ENCODE measurements at regions not wholly inside any gene's neighbourhood (a gene's known extent, or its start where the extent isn't known, plus 50 kb on each side); places are given as distances from the start of the nearest gene placed in this dataset.
"Not testable (repeated sequence)": the region's sequence is repeated elsewhere in the genome, so short reads cannot be mapped to it uniquely, and the experiment has no call there.

DNA sequence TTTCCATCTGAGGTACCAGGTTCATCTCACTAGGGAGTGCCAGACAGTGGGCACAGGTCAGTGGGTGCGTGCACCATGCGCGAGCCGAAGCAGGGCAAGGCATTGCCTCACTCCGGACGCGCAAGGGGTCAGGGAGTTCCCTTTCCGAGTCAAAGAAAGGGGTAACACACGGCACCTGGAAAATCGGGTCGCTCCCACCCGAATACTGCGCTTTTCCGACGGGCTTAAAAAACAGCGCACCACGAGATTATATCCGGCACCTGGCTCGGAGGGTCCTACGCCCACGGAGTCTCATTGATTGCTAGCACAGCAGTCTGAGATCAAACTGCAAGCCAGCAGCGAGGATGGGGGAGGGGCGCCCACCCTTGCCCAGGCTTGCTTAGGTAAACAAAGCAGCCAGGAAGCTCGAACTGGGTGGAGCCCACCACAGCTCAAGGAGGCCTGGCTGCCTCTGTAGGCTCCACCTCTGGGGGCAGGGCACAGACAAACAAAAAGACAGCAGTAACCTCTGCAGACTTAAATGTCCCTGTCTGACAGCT is 242.5 kb downstream of the CYLC2 start:
- not testable (repeated sequence) for DNase-seq (ENCODE audit: low read depth in 4 of 4, low spot score in 3 of 4)

DNA sequence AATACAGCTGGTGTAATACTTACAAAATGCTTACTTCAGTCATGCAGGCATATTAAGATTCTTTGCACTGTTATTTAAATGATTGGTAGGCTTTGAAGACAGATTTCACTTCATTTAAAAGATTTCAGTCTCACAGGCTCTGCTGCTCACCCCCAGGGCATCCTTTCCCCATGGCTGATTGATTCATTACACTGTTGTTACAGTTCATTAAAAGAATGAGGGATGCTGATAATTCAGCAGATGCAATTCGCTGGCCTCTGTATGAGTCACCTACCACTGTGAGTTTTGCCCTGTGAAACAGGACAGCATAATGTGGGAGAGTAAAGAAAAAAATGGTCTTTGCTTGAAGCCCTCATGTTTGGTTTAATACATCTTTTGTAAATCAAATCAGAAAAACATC is 246.9 kb downstream of the CYLC2 start:
- DNase-seq (ENCODE audit: low read depth in 4 of 4, low spot score in 3 of 4), result no peak

DNA sequence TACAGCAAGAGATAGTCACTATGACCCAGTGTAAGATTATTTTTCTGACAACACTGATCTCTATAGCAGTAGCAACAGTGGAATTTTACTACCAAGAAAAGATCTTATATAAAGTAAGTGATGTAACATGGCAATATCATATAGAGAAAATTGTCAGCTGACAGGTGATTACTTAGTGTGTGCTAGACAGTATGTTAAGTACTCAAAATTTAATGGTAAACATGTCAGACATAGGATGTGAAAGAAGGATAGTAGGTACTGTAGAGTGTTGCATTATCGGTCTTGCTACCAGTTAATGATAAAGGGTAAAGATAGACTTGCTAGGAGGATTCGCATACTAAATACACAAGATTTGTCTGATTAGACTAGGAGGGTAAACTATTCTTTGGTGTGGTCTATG is 247.4 kb downstream of the CYLC2 start:
- no peak for DNase-seq (ENCODE audit: low read depth in 4 of 4, low spot score in 3 of 4)

DNA sequence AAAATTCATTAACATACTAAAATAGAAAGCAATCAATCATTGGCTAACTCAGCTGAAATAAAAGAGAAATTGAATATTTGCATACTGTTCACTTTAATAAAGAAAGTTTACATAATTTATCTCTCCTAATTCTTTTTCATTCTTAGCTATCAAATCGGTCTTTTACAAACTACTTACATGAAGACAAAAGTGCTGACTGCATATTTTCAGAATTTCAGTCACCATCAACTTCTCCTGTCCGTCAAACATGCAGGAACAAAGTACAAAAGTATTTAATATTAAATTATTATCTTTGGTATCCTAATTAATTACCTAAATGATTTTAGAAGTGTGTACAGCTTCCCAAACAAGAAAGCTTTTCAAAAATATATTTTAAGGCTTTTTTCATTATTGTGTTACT is 248.4 kb downstream of the CYLC2 start:
- no peak for DNase-seq (ENCODE audit: low read depth in 4 of 4, low spot score in 3 of 4)

DNA sequence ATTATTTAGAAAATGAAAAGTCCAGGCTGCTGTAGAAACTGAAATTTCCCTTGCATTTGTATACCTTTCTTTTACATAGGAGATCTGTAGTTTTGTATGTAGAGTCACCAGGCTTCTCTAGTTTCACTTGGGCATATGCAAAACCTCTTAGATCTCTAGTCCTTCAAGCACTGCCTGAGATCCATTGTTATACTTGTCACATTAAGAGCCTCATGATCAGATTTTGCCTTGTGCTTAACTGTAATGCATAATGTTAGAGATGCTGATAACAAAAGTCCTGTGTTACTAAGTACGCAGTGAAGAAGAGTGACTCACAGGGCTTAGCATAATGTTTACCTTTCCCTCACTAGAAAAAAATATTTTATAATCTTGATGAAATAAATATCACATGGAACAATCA is 250.2 kb downstream of the CYLC2 start:
- DNase-seq (ENCODE audit: low read depth in 4 of 4, low spot score in 3 of 4), result no peak

DNA sequence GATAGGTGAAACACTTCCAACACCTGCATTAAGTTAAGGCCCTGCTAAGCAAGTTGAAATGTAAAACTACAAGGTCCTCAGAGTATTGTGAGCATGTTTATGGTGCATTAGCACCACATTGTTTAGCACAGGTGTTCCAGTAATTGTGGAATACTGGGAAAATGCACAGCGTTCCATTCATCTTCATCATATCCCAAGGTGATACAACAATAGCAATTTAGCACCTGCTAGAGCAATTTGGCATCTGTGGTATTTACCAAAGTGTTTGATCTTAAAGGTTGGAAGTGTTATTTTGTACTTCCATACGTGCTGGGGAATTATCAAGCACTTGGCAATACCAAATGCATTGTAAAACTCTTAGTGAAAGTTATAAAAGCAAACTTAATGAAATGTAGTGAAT is 266.8 kb downstream of the CYLC2 start:
- DNase-seq (ENCODE audit: low read depth in 4 of 4, low spot score in 3 of 4), result no peak

DNA sequence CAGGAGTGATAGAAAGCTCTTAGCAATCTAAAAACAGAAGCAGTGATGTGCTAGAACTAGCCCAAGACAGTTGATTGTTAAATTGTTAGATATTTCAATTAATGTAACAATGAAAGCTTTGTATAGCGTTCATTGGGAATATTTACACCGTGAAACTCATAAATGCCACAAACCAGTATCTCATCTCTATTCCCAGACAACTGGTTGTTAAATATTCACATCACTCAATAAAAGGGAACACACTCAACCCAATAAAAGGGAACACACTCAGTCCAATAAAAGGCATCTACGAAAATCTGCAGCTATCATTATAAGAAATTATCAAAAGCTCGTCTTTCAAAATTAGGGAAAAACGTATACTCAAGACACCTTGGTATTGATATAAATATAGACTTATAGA is 270.9 kb downstream of the CYLC2 start:
- no peak for DNase-seq (ENCODE audit: low read depth in 4 of 4, low spot score in 3 of 4)

DNA sequence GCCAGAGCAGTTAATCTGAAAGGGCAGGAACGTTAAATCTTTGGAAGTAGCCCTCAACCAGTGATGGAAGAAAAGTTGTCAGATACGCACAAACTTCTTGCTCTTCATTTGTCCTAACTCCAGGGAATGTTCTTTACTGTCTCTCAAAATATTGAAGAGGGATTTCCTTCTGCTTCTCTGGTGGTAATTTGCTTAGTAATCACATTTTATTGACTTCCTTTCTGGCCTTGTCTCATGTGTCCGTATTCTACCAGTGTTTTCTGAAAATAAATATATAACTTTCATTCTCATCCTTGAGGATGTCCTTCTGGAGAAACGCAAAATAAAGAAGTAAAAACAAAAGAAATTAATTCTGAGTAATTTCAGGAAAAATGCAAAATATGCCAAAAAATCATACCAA is 282.1 kb downstream of the CYLC2 start:
- DNase-seq (ENCODE audit: low read depth in 4 of 4, low spot score in 3 of 4), result no peak

DNA sequence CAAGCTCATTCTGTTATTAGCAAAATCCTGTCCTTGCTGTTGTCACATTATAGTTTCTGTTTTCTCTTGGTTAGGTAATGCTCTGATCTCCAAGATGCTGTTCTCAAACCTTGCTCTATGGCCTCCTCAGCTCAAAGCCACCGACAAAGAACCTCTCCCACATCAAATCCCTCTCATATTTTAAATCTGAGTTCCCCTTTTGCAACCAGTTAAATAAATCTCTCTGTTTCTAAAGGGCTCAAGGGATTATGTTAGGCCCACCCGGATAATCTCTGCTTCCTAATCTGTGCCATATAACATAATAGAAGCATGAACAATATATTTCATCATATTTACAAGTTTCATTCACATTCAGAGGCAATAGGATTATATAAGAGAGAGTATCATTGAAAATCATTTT is 286.0 kb downstream of the CYLC2 start:
- no peak for DNase-seq (ENCODE audit: low read depth in 4 of 4, low spot score in 3 of 4)

DNA sequence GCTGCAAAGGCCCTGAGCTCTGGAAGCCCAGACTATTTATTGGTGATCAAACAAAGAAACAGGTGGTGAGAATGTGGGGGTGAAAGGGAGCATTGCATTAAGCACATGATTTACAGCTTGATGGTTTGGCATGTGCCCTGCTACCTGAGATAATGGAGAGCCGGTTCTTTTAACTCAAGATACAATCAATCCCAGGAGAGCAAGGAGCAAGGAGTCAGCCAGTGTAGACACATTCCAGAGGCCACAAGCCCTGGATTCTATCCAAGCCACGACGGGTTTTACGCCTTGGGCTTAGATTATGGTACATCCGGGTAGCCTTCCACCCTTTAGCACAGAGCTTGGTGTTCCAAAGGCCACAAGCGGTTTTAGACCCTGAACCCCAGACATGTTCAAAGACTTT is 292.2 kb downstream of the CYLC2 start:
- no peak for DNase-seq (ENCODE audit: low read depth in 4 of 4, low spot score in 3 of 4)

DNA sequence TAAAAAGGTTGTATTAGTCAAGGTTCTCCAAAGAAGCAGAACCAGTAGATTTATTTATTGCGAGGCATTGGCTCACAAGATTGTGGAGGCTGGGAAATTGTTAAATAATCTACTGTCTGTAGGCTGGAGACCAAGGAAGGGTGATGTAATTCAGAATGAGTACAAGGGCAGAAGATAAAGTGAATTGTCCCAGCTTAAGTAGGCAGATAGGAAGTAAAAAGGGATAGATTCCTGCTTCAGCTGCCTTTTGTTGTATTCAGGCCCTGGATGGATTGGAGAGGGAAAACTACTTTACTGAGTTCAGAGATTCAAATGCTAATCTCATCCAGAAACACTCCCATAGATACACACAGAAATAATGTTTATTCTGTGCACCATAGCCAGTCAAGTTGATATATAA is 301.1 kb downstream of the CYLC2 start:
- no peak for DNase-seq (ENCODE audit: low read depth in 4 of 4, low spot score in 3 of 4)

DNA sequence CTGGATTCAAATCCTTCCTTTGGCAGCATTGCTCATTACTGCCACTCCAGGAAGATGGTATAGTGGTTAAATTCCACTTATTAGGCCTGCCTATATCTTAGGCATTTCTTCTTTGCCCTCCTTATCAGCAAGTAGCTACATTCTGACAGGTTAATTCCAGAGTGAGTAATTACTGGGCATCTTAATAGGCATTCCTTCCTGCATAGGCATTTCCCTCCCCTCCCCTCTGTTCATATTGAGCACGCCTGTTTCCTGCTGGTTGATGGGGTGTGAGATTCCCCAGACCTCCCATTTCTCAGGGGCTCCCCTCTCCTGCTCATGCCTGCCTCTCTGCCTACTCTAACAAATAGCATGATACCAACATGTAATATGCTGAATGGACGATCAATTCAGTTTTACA is 305.9 kb downstream of the CYLC2 start:
- DNase-seq (ENCODE audit: low read depth in 4 of 4, low spot score in 3 of 4), result no peak

DNA sequence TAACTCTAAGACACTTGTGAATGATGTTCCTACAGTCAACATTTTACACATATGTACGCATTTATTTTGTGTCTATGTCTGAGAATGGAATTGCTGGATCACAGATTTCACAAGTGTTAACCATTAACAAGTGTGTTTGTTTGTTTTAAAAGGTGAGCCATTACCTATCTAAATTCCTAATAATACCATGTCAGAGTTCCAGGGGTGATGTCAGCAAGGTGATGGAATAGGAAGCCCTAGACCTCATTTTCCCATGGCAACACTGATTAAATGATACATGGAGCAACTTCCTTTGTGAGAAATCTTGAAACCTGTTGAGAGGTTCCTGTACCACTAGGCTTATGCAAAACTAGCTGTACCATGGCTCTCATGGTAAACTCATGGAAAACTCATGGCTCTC is 309.7 kb downstream of the CYLC2 start:
- no peak for DNase-seq (ENCODE audit: low read depth in 4 of 4, low spot score in 3 of 4)

DNA sequence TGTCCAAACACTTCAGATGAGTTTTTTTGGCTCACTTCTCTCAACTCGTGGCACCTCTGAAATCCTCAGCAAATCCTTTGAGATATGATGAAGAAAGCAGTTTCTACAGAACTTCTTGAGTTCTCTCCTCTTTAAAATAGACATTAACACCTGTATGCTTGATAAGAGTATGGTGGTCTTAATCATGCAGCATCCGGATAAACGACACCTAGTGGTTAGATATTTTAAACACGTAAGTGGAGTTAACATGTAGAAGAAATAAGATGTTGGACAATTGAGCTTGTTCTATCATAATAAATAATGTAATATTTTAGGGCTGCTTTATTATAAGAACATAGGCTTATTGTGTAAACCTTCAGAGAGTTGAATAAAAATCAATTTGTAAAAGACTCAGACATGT is 324.8 kb downstream of the CYLC2 start:
- DNase-seq (ENCODE audit: low read depth in 4 of 4, low spot score in 3 of 4), result no peak

DNA sequence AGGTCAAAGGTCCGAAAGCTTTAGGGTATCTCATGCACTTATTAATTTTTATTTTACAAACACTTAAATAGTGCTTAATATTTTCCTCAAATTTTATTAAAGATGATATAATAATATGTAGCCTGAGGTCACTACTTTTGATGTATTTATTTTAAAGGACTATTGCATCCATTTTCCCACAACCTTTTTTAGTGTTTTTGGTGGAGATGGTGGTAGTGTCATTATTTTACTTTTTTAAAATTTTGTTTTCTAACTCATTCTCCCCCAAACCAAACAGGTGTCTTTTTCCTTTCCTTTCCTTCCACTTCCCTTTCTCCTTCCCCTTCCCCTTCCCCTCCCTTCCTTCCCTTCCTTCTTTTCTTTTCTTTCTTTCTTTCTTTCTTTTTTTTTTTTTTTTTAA is 328.6 kb downstream of the CYLC2 start:
- no peak for DNase-seq (ENCODE audit: low read depth in 4 of 4, low spot score in 3 of 4)

DNA sequence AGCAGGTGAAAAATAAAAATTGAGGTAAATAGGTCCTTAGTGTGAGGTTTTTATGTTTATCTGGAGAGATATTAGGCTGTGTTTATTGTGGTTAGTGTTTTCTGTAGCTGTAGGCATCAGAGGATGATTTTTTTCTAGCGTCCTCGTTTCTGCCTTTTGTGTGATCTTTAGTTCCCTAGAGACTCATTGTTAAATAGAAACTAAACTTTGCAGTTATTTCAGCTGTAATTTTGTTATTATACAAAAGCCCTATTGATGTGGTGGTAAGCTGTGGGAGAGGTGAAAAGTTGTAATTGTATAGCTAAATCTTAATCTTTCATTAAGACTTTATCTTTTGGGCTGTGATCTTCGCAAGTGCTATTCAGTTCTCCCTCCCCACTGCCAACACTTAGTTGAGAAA is 340.3 kb downstream of the CYLC2 start:
- no peak for DNase-seq (ENCODE audit: low read depth in 4 of 4, low spot score in 3 of 4)

DNA sequence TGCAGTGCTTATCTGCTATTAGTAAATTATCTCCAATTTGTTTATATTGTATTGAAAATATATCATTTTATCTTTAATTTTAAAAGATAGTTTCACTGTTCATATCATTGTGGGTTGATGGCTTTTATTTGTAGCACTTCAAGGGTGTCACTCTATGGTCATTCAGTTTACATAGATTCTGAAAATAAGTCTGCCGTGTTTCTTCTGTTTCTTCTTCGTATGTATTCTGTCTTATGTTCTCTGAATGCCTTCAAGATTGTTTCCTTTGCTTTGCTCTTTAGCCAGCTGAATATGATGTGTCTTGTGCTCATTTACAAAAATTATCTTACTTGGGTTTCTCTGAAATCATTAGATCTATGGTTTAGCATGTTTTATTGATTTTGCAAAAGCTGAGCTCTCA is 359.9 kb downstream of the CYLC2 start:
- no peak for DNase-seq (ENCODE audit: low read depth in 4 of 4, low spot score in 3 of 4)

DNA sequence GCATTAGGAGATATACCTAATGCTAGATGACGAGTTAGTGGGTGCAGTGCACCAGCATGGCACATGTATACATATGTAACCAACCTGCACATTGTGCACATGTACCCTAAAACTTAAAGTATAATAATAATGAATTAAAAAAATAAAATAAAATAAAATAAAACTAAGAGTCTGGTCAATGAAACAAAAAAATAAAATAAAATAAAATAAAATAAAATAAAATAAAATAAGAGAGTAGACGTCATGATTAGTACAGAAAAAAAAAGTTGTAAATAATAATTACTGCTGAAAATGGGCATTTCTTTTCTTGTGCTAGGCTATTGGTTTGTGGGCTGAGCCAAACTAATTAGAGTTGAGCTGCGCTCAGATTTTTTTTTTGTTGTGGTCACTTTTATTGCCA is 362.8 kb downstream of the CYLC2 start:
- not testable (repeated sequence) for DNase-seq (ENCODE audit: low read depth in 4 of 4, low spot score in 3 of 4)

DNA sequence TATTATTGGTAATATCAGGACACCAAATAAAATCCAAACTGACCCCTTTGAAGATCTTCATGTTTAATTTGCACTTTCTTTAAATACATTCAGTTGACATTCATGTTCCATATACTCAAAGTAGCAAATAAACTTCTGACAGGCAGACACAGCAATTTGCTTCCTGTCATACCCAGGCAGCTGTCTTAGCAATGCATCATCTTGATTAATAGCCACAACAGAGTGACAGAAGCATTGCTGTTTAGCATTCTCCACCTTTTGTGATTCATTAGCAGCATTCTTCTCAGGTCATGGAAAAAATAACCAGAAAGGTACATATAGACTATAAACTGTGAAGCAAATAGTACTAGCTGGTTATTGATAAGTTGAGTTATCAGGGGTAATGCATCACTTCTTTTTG is 366.8 kb downstream of the CYLC2 start:
- no peak for DNase-seq (ENCODE audit: low read depth in 4 of 4, low spot score in 3 of 4)

DNA sequence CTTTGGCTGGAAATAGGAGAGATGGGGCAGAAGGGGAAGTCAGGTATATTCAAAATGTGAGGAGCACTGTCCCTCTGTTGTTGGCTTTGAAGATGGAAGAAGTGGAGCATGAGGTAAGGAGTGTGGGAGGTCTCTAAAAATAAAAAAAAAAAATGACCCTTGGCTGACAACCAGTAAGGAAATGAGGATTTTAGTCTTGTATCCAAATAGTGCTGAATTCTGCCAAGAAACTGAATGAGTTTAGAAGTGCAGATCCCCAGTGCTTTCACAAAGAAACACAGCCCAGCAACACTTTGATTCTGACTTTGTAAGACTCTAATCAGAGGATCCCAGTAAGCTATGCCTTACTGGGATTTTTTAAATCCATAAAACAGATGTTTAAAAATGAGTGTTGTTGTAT is 367.9 kb downstream of the CYLC2 start:
- no peak for DNase-seq (ENCODE audit: low read depth in 4 of 4, low spot score in 3 of 4)

DNA sequence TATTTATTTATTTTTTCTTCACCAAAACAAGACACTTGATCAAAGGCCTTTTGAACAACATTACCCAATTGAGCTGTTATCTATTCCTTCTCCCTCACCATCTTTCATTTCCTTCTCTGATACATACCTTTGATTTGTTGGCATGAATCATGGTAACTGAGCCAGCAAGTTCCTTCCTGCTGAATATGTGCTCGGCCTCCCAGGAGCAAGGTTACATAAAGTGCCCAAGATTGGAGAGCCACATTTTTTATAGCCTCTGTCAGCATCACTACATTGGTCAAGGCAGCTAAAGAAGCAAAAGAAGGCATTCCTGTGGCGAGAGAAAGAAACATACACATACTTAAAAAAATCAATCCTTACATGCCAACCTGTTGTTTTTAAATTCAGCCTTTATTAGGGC is 369.6 kb downstream of the CYLC2 start:
- DNase-seq (ENCODE audit: low read depth in 4 of 4, low spot score in 3 of 4), result no peak

DNA sequence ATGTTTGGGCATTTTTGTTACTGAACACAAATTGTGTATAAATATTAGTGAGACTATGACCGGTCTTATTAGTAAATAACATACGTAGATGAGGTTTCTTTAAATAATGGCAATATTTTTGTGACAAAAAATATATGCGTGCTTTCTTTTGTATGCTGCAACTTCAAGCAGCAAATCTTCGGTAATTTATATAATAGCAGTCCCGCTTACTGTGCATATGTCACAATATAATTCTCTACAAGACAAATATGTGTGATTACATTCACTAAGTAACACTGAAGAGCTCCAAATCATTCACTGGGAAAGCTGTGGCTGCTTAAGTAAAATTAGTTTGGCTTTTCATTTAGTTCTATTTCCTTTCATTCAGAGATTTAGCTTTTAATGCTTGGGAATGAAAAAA is 376.0 kb downstream of the CYLC2 start:
- no peak for DNase-seq (ENCODE audit: low read depth in 4 of 4, low spot score in 3 of 4)

DNA sequence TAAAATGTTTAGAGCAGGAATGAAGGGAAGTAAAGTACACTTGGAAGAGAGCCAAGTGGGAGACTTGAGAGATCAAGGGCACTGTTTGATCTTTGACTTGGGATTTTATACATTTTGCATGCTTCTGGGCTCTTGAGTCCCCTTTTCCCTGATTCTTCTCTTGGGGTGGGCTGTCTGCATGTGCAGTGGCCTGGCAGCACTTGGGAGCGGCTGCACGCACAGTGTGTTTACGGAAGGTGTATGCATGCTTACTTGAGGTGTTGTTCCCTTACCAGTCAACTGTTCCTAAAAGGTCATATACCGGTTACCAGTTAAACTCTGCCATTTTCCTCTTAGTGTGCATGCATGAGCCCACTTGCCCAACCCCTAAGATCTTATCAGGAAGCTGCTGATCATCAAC is 377.7 kb downstream of the CYLC2 start:
- no peak for DNase-seq (ENCODE audit: low read depth in 4 of 4, low spot score in 3 of 4)

DNA sequence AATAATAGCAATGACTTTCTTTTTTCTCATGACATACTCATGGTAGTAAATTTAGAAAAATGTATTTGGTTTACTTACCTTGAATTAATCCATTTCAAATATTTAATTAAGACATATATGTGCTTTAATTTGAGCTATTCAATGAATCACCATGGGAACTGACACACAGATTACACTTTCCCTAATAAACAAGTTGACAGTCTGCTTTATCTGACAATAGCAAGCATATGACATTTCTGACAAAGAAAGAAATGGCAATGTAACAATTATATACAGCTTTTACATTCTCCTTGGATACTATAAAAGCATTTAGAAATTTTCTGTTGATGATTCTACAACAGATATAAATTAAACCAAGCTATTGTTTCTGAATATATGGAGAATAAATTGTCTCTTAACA is 382.5 kb downstream of the CYLC2 start:
- no peak for DNase-seq (ENCODE audit: low read depth in 4 of 4, low spot score in 3 of 4)
